ENCODE measurements at regions not wholly inside any gene's neighbourhood (a gene's known extent, or its start where the extent isn't known, plus 50 kb on each side); places are given as distances from the start of the nearest gene placed in this dataset.
A peak's percentile ranks its signal among the peaks of the same experiment; 100 is the strongest.

DNA sequence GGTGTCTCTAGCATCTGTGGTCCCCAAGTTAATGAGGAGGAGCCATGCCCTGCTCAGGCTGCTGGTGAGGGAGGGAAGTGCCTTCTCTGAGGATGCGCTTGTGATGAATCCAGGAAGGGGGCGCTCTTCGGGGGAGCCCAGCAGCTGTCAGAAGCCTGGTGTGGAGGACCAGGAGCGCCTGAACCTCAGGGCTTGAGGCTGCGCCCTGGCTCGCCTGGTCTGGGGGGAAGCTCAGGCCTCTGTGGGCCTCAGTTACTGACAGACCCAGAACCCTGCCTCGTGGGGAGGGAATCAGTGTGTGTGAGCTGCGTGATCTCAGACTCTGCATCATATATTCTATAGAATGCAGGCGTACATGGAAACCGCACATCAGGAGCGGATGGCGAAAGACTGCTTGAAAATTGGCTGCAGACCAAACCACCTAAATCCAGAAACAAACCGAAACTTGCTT, 126.1 kb downstream of the SEC14L1 start:
- DNase-seq = no peak

DNA sequence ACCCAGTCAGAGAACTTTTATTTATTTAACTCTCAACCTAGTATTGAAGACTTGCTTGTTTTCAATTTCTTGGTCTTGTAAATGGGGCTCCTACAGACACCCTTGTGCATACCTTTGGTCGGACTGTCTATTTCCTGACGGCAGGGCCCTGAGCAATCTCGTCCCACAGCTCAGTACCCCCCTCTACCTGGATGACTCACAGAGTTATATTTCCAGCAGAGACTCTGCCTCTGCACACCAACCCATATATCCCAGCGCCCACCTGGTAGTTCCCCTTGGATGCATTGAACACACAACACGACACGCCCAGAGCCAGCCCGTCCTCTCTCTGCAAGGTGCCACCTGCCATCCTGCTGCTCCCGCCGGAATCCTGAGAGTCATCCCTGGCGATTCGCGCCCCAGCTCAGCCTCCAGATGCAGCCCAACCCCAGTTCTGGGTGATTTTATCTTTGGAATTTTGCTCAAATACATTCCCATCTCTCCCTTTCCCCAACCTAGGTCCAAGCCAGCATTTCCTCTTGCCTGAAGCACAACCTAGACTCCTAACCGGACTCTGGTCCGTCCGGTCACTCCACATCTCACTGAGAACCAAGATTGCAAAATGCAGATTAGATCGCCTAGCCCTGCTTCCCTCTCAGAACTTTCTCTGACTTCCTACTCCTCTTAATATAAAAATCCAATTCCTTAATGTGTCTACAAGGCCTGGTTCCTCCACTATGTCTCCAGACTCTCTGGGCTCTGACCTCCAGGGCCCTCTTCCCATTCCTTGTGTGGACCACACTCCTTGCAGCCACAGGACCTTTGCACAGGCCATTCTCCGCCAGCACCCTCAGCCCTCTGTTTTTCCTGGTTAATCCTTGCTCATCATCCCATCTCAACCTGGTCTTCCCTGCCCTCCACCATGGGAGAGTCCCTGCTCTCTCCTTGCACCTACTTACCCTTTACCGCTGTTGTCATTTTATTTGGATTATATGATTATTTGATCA, 129.2 kb downstream of the SEC14L1 start:
- no peak for DNase-seq

DNA sequence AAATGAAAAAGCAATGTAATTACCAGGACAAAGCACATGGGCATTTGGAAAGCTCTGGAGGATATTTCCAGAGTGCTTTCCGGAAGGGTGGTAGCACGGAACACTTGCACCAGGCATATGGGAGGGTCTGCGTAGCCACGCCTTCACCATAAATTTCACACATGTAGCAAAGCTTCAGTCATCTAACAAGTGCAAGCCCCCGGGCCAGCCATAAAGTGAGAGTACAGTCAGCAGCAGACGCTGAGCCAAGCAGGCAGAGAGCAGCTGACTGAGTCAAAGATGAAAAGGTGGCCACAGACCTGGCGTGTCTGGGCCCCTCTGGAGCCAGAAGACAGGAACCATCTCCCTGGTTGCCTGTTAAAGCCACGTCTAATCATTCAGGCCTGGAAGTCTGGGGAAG, 130.6 kb downstream of the SEC14L1 start:
- no peak for DNase-seq

DNA sequence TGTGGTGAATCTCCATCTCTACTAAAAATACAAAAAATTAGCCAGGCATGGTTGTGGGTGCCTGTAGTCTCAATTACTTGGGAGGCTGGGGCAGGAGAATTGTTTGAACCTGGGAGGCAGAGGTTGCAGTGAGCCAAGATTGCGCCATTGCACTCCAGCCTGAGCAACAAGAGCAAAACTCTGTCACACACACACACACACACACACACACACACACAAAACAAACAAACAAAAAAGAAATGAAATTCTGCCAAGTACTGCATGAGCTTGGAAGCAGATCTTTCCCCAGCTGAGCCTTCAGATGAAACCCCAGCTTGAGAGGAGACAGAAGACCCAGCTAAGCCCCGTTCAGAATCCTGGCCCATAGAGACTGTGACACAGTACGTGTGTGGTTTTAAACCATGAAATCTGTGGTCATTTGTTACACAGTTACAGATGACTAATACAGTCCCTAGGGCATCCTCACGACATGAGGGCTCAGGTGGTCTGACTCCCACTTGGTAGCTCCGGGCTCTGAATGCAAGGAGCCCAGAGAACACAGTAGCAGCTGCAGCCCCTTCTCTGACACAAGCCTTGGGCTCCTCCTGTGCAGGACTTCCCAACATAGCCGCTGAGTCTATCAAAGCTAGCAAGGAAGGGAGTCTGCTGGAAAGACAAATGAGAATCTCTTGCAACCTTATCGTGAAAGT, 132.8 kb downstream of the SEC14L1 start:
- no peak for DNase-seq

DNA sequence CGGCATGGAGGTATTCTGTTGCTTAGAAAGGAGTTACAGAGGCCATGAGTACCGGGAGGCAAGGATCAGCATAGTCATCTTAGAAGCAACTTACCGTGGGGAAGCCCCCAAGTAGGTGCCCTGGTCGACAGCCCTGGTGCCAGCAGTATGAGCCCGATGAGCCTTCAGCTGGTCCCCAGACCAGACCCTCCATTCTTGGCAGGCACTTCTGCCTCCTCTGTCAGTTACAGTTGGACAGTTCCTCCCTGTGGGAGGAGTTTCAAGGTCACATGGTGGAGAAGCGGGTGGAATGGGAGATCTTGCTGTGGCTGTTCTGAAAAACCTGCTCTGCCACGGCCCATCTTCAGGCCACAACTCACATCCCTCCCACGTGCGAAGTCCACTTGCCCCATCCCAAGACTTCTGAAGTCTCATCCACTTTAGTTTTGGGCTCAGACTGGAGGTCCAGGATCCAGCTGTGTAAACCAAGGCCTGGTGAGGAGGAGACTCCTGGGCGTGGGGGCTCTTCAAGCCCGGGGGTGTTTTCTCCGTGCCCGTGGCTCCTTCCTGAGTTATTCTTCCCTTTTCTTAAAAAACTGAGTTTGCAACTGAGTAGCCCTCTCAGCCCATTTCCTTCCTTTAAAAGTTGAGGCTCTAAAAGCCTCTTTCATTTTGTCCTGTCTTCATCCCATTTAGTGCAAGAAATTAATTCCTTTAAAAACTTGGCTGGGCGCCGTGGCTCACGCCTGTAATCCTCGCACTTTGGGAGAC, 133.5 kb downstream of the SEC14L1 start:
- no peak for DNase-seq

DNA sequence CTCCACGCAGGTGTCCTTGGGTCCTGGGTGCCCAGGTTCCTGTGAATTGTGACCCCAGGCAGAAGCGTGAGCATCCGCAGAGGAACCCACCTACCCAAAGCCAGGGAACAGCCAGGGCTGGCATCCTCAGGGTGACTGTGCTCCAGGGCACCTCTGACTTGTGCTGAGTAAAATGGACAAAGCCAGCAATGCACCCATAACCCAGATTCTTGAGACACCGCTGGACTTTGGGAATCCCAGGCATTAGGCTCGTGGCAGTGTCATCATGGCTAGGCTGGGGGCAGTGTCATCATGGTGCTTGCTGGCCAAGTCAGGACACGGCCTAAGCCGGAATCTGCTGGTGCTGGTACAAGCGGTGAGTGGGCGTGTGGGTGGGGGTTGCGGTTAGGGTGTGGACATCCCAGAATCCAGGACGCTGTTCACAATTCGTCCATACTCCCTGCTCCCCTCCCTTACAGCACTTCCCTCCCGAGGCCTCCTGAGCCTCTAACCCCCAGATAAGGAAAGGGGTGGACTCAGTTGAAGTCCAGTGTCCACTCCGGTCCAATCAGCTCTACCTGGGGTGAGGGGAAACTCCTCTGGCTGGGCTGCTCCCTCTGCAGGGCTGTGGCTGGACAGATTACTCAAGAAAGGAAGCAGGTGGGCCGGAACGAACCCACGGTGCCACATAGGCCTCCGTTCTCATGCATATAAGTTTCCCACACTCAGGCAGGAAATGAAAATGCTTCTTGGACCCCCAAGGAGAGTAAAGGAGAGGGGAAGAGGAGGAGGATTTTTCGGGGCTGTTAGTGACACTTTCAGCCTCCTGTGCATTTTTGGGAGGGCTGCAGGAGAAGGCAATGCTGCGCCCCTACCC, 138.9 kb downstream of the SEC14L1 start:
- DNase-seq = no peak

DNA sequence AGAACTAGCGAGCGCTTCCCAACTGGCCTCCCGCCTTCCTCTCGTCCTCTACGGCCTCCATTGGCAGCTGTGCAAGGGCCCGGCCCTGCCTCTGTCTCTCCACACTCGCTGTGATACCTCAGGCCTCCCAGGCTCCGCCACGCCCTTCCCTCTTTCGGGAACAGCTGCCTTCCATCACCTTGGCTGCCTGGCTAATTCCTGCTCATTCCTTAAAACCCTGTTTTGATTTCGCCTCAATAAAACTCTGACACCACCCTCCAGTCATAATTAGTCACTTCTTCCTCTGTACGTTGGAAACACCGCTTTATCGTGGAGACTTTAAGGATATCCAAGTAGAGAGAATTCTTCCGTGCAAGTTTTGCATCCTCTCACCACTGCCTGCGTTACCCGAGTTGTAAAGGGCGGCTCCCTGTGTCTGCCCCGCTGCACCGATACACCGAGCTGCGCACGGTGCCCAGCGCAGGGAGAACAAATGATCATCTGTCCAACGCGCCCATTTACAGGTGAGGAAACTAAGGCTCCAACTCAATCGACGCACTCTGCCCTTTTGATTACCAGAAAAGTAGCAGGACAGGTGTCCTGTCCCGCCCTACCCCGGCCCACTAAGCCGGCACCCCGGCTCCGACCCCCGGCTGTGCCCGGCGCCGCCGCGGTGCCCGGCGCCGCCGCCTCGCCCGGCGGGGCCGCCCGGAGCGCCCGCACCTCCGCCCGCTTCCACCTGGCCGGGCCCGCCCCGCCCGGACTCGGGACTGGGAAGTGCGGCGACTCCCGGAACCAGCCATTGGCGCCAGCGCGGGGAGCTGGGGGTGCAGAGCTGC, 139.7 kb downstream of the SEC14L1 start:
- DNase-seq = no peak

DNA sequence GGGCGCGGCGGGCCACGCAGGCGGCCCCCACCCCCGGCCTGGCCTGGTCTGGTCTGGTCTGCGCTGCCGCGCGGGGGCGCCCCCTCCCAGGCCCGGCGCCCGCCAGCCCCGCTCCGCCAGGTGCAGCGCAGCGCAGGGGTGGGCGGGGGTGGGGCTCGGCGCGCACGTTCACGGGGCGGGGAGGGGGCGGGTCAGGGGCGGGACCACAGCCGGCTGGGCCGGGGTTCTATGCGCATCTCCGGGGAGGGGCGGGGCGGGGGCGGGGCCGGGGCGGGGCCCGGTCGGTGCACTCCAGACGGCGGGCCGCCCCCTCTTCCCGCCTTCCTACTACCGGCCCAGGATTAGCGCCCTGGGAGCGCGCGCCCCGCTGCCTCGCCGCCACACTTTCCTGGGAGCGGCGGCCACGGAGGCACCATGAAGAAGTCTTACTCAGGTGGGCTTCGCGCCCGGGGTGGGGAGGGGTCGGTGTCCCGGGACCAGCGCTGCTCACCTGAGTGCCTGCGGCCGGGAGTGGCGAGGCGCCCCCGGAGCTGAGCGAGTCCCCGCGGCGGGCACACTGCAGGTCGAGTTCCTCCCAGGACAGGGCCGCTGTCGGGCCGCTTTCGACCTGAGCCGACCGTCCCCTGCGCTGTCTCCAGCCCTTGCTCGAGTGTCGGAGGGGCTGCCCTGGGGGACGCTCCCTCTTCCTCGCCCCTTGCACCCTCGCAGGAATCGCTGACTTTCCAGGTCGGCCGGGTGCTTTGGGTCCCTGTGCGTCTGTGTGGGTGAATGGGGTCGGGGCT, 140.5 kb downstream of the SEC14L1 start:
- DNase-seq = no peak

DNA sequence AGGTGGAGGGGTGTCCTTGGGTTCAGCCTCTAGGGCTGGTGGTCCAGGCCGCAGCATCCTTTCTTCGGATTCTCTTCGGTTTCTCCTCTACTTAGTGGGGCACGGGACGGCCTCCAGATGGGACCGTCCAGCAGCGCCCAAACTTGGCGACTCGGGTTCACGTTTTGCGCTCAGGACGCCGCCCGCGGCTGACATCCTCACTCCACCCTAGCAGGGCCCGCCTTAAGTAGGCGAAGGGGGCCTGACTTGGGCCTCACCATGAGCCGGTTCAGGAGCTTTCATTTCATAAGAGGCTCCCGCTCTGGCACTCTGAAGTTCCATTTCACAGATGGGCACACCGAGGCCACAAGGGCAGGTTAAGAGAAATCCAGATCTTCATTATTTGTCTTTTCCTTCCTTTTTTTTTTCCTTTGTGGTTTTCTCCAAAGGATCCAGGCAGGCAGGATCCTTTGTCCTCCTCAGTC, 141.2 kb downstream of the SEC14L1 start:
- no peak for DNase-seq

DNA sequence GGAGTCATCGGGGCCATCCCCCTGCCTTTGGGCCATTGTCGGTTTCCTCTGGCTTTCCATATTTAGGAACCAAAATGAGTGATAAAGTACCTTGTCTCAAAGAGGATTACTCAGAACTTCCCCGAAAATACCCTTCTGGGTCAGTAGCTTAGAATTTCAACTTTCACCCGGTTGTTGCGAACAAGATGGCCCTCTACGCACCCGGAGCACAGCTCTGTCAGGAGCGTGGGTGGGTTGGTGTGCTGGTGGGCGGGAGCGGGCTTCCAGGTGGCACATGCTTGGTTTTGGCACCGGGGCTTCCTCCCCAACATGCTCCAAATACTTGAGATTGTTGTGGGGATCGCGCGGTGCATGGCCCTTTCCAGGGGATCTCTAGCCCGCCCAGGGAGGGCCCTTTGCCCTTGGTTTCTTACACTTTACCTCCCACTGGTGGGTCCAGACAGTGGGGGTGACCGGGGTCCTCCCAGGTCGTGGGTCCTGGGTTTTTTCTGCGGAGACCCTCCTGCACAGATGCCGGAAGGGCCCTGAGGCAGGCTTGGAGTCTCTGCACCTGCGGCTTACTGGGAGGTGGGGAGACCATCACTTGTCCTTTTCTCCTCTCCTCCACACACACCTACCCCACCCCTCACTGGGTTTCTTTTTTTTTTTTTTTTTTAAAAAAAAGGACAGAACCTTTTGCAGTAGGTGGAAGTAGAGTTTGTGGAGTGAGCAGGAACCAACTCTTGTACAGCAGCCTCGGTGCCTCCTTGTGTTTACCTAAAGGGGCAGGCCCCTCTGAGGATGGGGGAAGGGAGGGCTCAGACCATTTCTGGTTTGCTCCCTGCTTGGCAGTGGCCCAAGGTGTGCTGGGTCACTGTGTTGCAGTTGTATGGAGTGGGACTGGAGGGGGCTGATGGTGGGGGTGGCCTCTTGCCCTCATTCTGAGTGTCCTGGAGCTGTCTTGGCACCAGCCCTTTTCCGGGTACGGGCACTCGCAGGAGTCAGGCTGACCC, 142.1 kb downstream of the SEC14L1 start:
- DNase-seq = no peak

DNA sequence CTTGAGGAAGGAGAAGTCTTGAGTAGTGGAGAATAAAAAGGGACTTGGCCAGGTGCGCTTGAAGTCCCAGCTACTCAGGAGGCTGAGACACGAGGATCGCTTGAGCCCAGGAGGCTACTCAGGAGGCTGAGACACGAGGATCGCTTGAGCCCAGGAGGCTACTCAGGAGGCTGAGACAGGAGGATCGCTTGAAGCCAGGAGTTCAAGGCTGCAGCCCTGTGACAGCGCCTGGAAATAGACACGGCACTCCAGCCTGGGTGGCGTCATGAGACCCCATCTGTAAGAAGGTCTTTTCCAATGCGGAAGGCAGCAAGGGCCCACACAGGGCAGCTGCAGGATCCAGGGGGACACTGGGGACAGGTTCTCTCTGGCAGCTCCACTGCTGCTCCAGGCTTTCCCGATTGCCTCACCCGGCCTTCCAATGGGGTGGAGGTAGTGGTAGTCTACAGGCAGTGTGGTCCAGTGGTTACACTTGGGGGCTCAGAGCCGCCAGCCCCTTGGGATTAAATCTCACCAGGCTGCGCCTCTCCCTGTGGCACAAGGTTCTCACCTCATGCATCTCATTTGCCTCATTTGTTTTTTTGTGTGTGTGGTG, 143.4 kb downstream of the SEC14L1 start:
- DNase-seq = no peak

DNA sequence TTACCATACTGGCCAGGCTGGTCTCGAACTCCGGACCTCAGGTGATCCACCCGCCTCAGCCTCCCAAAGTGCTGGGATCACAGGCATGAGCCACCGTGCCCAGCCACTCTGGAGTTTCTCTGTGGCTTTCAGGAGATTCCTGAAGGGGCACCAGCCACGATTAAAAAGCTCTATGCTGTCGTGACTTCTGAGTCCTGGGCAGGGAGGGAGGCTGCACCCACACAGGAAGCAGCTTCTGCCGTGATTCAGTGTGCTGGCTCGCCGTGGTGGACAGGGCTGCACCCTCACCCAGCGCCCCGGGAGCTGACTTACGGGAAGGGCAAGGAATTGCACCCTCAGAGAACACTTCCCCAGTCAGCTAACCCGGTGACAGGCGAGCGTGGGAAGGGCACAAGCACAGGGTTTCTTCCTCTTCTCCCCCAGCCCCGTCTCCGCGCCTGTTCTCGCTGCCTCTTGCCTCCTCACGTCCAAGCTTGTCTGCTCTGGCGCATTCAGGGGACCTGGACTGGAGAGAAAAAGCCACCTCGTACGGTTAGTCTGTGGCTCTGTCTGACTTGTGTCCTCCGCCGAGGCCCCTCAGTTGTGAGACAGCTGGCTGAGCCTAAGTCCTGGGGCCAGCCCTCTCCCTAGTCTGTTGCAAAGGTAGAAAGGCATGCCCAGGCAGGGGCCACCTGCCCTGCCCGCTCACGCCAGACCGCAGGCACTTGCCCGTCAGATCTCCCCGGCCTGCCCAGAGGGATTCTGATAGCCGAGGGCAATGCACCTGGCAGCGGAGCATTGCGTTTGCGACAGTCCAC, 145.0 kb downstream of the SEC14L1 start:
- no peak for DNase-seq

DNA sequence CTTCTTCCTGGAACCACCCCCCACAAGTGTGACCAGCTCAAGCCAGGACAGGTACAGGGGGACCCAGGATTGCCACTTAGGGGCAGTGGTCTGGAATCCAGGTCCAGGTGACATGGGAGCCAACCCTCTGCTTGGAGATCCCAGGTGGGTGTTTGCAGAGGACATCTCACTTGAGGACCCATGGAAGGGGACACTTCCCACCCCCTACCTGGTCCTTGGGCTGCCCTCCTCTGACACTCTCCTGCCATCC, 145.5 kb downstream of the SEC14L1 start:
- DNase-seq = no peak

DNA sequence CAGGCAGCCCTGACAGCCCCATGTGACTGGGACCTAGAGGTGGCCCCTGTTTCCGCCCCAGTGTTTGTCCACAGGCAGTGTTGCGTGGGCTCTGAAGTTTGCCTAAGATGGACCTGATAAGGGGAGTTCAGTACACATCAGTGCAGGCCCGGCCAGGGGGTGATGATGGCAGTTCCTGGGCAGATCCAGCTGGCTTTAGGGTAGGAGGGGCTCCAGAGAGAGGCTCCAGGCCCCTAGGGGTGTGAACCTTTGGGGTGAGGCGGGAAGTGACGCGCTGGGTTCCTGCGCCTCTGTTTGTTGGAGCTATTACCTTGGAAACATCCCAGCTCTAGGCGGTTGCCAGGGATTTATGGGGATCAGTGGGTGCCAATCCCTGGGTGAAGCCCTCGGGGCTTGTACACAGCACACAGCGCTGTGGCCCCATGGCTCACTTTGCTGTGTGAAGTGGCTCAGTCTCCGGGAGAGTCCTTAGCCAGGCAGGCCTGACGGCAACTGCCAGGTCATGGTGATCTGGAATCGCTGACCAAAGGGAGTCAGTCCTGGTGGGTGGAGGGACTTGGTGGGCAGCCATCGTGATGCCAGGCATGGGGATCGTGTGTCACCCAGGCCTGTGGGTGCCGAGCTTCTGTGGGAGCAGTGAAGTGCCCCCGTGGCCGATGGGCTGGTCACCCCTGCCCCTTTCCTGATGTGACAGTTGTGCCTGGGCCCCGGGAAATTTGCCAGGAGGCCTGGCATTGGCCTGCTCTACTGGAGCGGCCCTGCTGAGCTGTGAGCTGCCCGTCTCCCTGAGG, 146.1 kb downstream of the SEC14L1 start:
- DNase-seq = peak; percentile 73

DNA sequence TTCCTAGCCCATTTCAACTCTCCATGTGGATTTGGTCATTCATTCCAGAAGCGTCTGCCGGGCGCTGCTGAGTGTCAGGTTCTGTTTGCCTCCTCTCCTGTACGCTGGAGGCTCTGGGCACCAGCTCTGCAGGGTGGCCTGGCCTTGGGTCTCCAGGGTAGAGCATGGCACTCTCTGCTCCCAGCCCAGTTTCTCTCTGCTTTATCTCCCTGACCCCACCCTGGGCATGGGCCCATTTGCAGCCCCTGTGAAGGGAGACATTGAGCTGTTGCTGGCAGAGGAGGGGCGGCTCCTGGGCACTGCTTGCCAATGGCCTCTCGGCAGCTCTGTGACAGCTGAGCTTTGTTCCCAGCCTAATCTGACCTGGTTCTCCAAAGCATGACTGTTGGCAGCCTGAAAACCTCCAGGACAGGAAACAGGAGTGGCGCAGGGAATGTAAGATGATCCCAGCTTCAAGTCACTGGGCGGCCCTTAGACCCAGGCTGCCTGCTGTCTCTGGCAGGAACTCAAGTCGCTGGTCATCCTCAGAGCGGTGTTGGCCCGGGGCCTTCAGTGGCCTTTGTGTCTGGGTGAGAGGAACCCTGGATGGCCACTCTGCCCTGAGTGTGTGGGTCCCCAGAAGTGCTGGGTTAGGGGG, 146.8 kb downstream of the SEC14L1 start:
- DNase-seq = peak; percentile 77

DNA sequence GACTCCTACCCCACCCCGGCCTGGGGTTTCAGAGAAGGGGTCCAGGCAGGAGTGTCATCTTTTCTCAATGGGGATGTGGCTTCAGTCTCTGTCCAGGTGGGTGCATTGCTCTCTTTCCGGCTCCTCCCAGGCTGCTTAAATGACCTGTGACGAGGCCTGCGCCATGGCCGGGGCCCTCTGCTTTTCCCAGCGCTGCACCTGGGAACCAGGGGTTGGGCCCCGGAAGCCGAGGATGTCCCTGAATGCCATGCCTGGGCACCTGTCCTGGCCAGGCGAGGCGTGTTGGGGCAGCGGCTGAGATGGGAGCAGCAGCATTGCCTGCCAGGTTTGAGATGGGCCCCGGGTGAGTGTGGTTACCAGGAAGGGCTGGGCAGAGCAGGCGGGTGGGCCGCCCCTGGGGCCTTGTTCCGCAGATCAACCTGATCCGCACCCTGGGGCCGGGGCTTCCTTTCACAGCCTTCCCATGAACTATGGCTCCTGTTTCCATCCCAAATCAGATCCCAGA, 147.4 kb downstream of the SEC14L1 start:
- no peak for DNase-seq

All from renal pelvis (tissue), 1 donor.